GM12878 (cell line): ENCODE measurements at regions not wholly inside any gene's neighbourhood (a gene's known extent, or its start where the extent isn't known, plus 50 kb on each side); places are given as distances from the start of the nearest gene placed in this dataset.

ENCODE experiments used
- ATAC-seq: fragments of 200-7000 bp; cut with Tn5 transposase; 3 replicates; pipeline ENCODE4 v1.9.1; 2020; ENCODE audit warnings: mild to moderate bottlenecking, moderate library complexity
- BruUV-seq: library from RNA; stranded (reverse); fragments of 400-500 nt; replicated peaks from 2 replicates; lab custom pipeline; 2021; lab: Mats Ljungman, UMichigan
- CTCF ChIA-PET: fragments of 300-600 bp; sonication (Branson Sonifier 250); formaldehyde crosslinking; extraction: SDS; loops from one replicate; lab custom pipeline; 2021; ENCODE audit warnings: inconsistent platforms; lab: Yijun Ruan, JAX
- POLR2A ChIA-PET: fragments of 350-600 bp; formaldehyde crosslinking; extraction: SDS; loops from one replicate; lab custom pipeline; 2021; ENCODE audit warnings: inconsistent platforms; lab: Charles Lee
- RAD21 ChIA-PET: fragments of 300-600 bp; sonication (Branson Sonifier 250); formaldehyde crosslinking; loops from one replicate; lab custom pipeline; 2023; ENCODE audit warnings: antibody characterized with exemption; ENCODE audit not compliant: unreplicated experiment; lab: Charles Lee
- SMC1A ChIA-PET: fragments of 300-600 bp; sonication (Branson Sonifier 250); formaldehyde crosslinking; loops from one replicate; lab custom pipeline; 2023; ENCODE audit not compliant: unreplicated experiment, uncharacterized antibody; lab: Charles Lee
- DNase-seq: peaks from one replicate; pipeline ENCODE4 v3.0.0-alpha.2; 2011; ENCODE audit warnings: low read depth, low spot score
- FAIRE-seq: peaks from 3 replicates; lab custom pipeline; 2011; peaks lifted over from hg19 to GRCh38; lab: Jason Lieb, UNC
- H2AFZ ChIP-seq: 2 replicates; pipeline ENCODE4 v1.6.0; 2011; ENCODE audit warnings: low read depth, low read length, control low read depth; ENCODE audit not compliant: control insufficient read depth
- H3K27ac ChIP-seq: 2 replicates; pipeline ENCODE4 v1.5.1; 2011; ENCODE audit warnings: control low read depth; ENCODE audit not compliant: control insufficient read depth, insufficient read depth
- H3K27me3 ChIP-seq, 2 experiments: replicated peaks in 1 of 2; 2 replicates each; pipeline versions ENCODE4 v1.6.0 to v1.6.1; 2011; ENCODE audit warnings: low read length in 1 of 2; ENCODE audit not compliant: control insufficient read depth in 2 of 2, insufficient read depth in 2 of 2
- H3K36me3 ChIP-seq, 2 experiments: 2 replicates each; pipeline ENCODE4 v1.5.1; 2011; ENCODE audit warnings: low read length in 1 of 2; ENCODE audit not compliant: control insufficient read depth in 2 of 2, insufficient read depth in 2 of 2
- H3K4me1 ChIP-seq: 2 replicates; pipeline ENCODE4 v1.6.1; 2011; ENCODE audit warnings: mild to moderate bottlenecking, low read length, moderate library complexity, mixed read lengths; ENCODE audit not compliant: control insufficient read depth, insufficient read depth
- H3K4me2 ChIP-seq: 2 replicates; pipeline ENCODE4 v1.6.0; 2011; ENCODE audit warnings: control low read depth; ENCODE audit not compliant: control insufficient read depth, insufficient read depth
- H3K4me3 ChIP-seq: fragments of 200-600 bp; sonication (generic); 2 replicates; pipeline ENCODE4 v1.5.1; 2016
- H3K79me2 ChIP-seq: 2 replicates; pipeline ENCODE4 v1.6.0; 2011; ENCODE audit warnings: low read length; ENCODE audit not compliant: control insufficient read depth, insufficient read depth
- H3K9ac ChIP-seq: 2 replicates; pipeline ENCODE4 v1.8.0; 2011; ENCODE audit warnings: low read length, control low read depth, mixed read lengths; ENCODE audit not compliant: control insufficient read depth, insufficient read depth
- H3K9me3 ChIP-seq: replicated peaks from 3 replicates; pipeline ENCODE4 v1.5.1; 2011; ENCODE audit warnings: mild to moderate bottlenecking, low read length; ENCODE audit not compliant: control insufficient read depth, insufficient read depth
- H4K20me1 ChIP-seq: 2 replicates; pipeline ENCODE4 v1.6.0; 2011; ENCODE audit not compliant: control insufficient read depth, insufficient read depth
- BCLAF1 ChIP-seq: fragments of 450-650 bp; IDR thresholded peaks from 2 replicates; pipeline ENCODE4 v1.6.1; 2017; ENCODE audit warnings: antibody characterized with exemption, mild to moderate bottlenecking, moderate library complexity
- CHD2 ChIP-seq: IDR thresholded peaks from 2 replicates; pipeline ENCODE4 v1.6.1; 2011; ENCODE audit warnings: low read depth, low read length, improper control_type of control experiment, borderline replicate concordance
- CHD4 ChIP-seq: fragments of 200-600 bp; sonication (generic); IDR thresholded peaks from 2 replicates; pipeline ENCODE4 v1.6.1; 2016; ENCODE audit warnings: mild to moderate bottlenecking
- CREB1 ChIP-seq: IDR thresholded peaks from 2 replicates; pipeline ENCODE4 v1.6.1; 2012; ENCODE audit warnings: low read depth, mild to moderate bottlenecking, inconsistent platforms
- ELK1 ChIP-seq: IDR thresholded peaks from 2 replicates; pipeline ENCODE4 v1.6.1; 2012; ENCODE audit warnings: low read depth, low read length, improper control_type of control experiment
- EP300 ChIP-seq, 2 experiments: fragments of 150-350 bp in 1 of 2; IDR thresholded peaks; 2 replicates each; pipeline ENCODE4 v1.6.1; 2011 to 2012; ENCODE audit warnings: low read depth in 2 of 2, low read length in 2 of 2, borderline replicate concordance in 1 of 2, improper control_type of control experiment in 1 of 2, inconsistent platforms in 1 of 2; ENCODE audit not compliant: control insufficient read depth in 1 of 2
- IKZF1 ChIP-seq: fragments of 450-650 bp; conservative IDR thresholded peaks from 2 replicates; pipeline ENCODE4 v1.6.1; 2017; ENCODE audit warnings: antibody characterized with exemption, mild to moderate bottlenecking
- KLF5 ChIP-seq: fragments of 450-650 bp; IDR thresholded peaks from 2 replicates; pipeline ENCODE4 v1.6.1; 2014; ENCODE audit warnings: mild to moderate bottlenecking; ENCODE audit not compliant: partially characterized antibody
- MAX ChIP-seq: IDR thresholded peaks from 2 replicates; pipeline ENCODE4 v1.6.1; 2012; ENCODE audit warnings: low read depth, low read length, improper control_type of control experiment
- PML ChIP-seq: IDR thresholded peaks from 2 replicates; pipeline ENCODE4 v1.6.1; 2012; ENCODE audit warnings: low read length, inconsistent platforms
- USF2 ChIP-seq: IDR thresholded peaks from 2 replicates; pipeline ENCODE4 v1.6.1; 2011; ENCODE audit warnings: low read depth, low read length, improper control_type of control experiment, borderline replicate concordance
- WRNIP1 ChIP-seq: IDR thresholded peaks from 2 replicates; pipeline ENCODE4 v1.6.1; 2011; ENCODE audit warnings: low read depth, low read length, improper control_type of control experiment, borderline replicate concordance
- ZNF687 ChIP-seq: fragments of 450-650 bp; IDR thresholded peaks from 2 replicates; pipeline ENCODE4 v1.6.1; 2017; ENCODE audit warnings: mild to moderate bottlenecking, moderate library complexity
- WGBS: methylation state at CpG from one replicate; pipeline ENCODE4 v1.1.6; 2016; ENCODE audit warnings: low lambda C conversion rate; ENCODE audit not compliant: insufficient replicate concordance, insufficient coverage; ENCODE audit errors: missing lambda C conversion rate; 5-methylcytosine and 5-hydroxymethylcytosine counted together
- in situ Hi-C: fragments of 300-500 bp; cut with MboI; formaldehyde crosslinking; loops from 9 replicates; pipeline ENCODE4 v1.14.3; 2018; ENCODE audit warnings: mixed read lengths
- intact Hi-C: fragments of 100-400 bp; cut with micrococcal nuclease; formaldehyde crosslinking; loops from one replicate; pipeline ENCODE4 v1.14.2; 2022; ENCODE audit not compliant: unreplicated experiment

- 31% methylated on average over 3 of the region's 3 CpGs for WGBS
- DNase-seq = no peak
- intact Hi-C loops (no loop called here), in situ Hi-C loops (no loop called here)
- Histone ChIP-seq H3K27ac (no peak overlapping the region), H3K4me3 (no peak overlapping the region), H3K79me2 (no peaks in the 10 kb centered on the region), H3K9me3 (no peaks in the 10 kb centered on the region), H3K4me2 (no peak overlapping the region), H3K9ac (no peak overlapping the region), H3K4me1 (no peaks in the 10 kb centered on the region), H3K36me3 (no peaks in the 10 kb centered on the region), H3K27me3 (no peaks in the 10 kb centered on the region), H4K20me1 (no peaks in the 10 kb centered on the region), H2AFZ (no peak overlapping the region)
- no TSS peak for BruUV-seq
- ChIA-PET CTCF (interaction anchor here (0.8 to 2.1 kb wide), 2 partner anchors 9 to 458 kb away, joined by 3 to 4 read pairs; no protein-coding TSS in a partner anchor), RAD21 (interaction anchor here (1.7 kb wide), 1 partner anchor 294 kb away, joined by 3 read pairs; no protein-coding TSS in a partner anchor), POLR2A (no interaction called here), SMC1A (interaction anchor here (0.6 to 0.8 kb wide), 2 partner anchors 26 to 291 kb away, joined by 3 read pairs; no protein-coding TSS in a partner anchor)
- ATAC-seq = no peak
- no peak for FAIRE-seq
- TF ChIP-seq PML (no peak), ELK1 (no peak), IKZF1 (no peak), WRNIP1 (no peak), CHD4 (no peak), USF2 (no peak), EP300 (IDR thresholded peaks at IDR 0.05; ENCODE audit: borderline replicate concordance in 1 of 2, control insufficient read depth in 1 of 2, low read depth in 2 of 2, low read length in 2 of 2) (no peak), ZNF687 (no peak), CHD2 (no peak), CREB1 (no peak), KLF5 (no peak), MAX (no peak), BCLAF1 (no peak)
Observed at GRCh38 chr14:34134484-34134883, 183.6 kb upstream of the EGLN3 start.
